ENCODE measurements at regions not wholly inside any gene's neighbourhood (a gene's known extent, or its start where the extent isn't known, plus 50 kb on each side); places are given as distances from the start of the nearest gene placed in this dataset.
A peak's percentile ranks its signal among the peaks of the same experiment; 100 is the strongest.

DNA sequence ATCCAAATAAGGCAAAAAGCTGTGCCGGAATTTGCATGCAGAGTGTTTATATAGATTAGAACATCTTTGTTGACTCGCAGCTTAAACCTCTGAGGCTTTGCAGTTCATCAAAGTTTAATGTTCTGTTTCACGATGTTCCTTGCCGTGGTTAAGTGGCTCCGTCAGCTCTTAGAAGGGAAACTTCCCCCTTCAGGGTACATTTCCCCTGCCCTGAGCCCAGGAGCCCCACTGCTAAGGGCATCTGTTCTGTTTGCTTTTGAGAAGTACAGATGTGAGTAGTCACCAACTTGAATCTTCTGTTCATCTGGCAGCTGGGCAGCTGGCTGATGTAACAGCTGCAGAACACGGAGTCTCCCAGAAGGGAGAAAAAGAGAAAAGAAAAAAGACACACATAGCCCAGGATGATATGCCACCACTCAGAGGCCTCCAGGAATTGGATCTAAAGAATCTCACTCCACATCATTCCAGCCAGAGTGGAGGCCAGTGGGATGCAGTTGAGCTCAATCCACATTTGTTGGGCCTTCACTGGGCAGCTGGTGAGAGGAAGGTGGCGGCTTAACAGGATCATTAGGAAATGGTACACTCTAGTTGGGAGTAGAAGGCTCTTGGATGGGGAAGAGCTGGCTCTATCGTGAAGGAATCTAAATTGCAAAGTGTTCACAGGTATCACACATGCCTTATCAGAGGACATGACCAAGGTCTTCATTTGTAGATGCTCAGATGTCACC lies 178.7 kb upstream of the RBPJ start:
- peak in 1 of 2 experiments; percentile 18 for DNase-seq

DNA sequence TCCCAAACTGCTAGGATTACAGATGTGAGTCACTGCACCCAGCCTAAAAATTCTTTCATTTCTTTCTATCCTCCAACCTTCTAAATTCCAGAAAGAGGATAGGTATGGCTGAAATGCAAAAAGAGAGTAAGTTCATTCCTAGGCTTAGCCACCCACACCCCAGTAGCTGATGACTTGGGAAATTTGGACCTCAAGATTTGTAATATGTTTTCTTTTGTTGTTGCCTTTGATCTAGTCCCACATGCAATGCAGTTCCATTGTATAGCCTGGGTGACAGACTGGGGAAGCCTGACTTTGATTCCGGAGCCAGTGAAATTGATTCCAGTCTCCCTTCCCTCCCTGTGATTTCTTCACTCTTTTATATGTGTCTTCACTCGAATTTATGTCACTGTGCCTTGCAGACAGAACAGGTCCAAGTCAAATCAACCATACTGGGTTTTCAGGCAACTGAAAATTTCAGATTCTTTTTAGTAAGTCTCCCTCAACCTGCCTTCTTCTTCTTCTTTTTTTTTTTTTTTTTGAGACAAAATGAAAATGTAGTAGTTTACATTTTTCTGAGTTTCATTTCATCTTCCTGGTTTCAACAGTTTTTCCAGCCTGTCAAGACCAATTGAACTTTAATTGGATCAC lies 176.2 kb upstream of the RBPJ start:
- DNase-seq, result no peak

DNA sequence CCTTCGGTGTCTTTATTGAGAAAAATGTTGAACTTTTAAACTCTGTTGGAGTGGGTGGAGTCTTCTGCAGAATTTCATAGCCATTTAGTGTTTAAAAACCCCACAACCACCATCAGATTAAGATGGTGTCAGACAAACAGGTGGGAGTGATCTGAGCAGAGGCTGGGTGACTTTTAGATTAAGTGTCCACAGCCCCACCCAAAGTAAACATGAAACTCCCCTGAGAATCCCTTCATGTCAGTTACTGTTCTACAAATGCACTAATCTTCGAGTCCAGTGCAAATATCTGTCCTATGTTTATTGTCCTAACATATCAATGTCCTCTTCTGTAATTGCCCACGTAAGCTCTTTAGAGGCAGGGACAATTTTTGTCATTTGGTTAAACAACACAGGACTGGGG lies 175.6 kb upstream of the RBPJ start:
- peak in 1 of 2 experiments; percentile 3 for DNase-seq

DNA sequence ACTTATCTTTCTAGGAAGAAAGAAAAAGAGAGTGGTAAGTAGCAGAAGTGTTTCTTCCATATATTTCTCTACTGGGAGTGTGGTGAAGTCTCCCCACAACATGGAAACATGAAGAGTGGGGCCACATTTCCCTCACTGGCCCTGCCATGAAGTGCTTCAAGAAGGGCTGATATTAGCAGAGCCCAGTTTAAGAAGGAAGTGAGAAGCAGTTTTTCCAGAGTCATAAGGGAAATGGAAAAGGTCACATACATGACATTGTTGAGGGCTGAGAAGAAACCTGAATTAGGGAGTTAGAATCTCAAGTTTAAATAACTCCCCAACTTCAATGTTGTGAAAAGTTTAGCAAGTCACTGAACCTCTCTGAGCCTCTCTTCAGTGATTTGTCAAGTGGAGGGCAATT lies 171.9 kb upstream of the RBPJ start:
- no peak for DNase-seq

DNA sequence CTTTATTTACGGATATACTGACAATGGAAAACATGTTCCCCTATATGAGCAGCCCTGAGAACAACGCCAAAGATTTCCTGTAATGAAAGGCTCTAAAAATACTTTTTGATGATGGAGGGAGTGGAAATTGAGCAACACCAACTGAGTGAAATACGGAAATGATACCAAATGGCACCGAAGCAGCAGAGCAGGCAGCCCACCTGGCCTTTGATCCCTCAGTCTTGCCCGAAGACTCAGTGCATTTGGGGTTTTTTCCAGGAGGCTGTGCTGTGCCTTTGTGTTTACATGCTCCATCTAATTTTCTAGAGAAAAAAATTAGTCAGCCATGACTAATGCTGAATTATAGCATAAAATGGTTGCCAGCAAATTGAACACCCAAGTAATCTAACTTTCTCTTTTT lies 169.9 kb upstream of the RBPJ start:
- no peak for DNase-seq

DNA sequence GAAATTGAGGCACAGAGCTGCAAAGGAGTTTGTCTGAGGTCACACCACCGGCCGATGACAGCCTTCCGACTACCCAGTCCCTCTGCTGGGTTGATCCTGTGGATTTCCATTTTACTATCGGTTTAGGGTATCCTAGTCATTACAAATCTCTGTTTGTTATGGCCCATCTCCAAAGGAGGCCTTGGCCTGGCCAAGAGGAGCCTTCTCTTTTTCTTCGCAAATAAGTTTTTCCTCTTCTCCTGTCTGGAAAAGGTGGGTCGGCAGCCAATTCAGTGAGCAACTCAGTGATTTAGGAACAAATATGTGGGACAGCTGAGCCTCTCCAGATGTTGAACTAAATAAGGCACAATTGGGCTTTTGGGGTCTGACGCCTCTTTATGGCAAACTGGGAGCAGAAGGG lies 169.2 kb upstream of the RBPJ start:
- no peak for DNase-seq

DNA sequence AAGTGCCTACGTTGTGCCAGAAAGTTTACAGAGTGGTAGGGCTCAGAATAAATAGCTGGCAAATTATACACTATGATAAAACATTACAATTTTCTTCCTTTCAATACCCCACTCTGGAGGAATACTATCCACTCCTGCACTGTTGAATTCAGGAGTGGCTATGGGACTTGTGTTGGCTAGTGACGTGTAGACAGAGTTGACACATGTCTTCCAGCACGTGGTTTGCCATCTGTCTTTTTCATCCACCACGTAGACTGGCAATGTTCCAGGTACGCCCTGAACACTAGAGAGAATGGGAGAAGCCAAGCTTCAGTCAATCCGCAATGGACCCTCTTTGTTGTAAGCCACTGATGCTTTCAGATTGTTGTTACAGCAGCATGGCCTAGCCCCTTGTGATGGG lies 168.8 kb upstream of the RBPJ start:
- DNase-seq, result peak; percentile 43 to 85

DNA sequence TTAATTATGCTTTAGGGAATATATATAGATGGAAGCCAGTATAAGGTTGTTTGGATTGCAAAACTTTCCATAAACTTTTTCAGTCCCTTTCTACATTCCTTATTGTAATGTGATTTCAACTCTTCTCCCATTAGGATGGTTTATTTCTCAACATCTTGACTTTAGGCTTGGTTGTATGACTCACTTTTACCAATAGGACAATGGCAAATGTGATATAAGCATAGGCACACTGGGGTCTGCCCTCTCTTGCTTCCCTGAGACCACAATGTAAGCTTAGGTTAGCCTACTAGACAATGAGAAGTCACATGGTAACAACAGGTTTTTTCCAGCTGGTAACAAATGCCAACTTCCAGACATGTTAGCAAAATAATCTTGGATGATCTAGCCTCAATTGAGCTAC lies 163.3 kb upstream of the RBPJ start:
- DNase-seq, result no peak

DNA sequence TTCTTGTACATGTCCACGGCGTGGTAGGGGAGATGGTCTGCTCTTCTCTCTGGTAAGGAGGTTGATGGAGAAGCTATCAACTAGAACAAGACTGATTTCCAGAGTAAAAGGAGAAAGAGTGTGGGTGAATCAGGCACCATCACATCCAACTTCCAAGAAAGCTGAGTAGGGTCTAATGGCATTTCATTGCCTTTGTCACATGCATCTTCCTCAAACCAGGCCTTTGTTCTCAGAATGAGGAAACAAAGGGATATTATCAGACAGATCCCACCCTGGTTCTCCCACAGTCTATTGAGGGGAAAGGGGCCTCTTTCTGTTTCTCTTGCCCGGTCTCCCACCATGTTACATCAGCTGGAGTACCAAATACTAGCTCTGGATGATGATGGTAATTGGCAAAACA lies 160.2 kb upstream of the RBPJ start:
- no peak for DNase-seq

DNA sequence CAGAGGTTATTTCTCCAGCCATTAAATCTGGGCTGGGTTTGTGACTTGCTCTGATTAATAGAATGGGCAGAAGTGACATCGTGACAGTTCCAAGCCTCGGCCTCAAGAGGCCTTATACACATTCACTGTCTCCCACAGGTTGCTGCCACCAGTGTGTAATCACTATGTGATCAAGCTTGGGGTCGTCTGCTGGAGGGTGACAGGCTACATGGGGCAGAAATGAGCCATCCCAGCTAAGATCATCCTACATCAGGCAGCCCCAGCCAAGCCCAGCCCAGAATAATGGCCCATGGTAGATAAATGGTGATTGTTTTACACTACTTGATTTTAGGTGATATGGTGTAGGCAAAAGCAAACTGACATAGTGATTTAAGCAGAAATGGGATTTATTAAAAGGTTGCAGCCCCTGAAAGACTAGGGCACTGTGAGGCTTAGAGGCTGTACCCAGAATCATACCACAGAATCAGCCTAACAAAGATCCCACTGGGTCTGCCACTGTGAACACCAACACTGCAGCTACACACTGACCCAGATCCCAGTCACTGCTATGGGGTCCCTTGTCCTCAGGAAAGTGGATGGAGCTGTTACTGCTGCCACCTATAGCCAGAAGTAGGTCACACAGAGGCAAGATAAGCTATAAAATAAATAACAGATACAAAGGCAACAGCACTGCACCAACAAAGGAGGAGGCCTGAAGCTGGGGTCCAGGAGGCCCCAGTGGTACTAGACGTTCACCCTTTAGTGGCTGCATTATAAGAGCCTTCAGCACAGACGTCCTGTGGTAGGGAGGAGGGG lies 159.6 kb upstream of the RBPJ start:
- peak in 1 of 2 experiments; percentile 46 for DNase-seq

DNA sequence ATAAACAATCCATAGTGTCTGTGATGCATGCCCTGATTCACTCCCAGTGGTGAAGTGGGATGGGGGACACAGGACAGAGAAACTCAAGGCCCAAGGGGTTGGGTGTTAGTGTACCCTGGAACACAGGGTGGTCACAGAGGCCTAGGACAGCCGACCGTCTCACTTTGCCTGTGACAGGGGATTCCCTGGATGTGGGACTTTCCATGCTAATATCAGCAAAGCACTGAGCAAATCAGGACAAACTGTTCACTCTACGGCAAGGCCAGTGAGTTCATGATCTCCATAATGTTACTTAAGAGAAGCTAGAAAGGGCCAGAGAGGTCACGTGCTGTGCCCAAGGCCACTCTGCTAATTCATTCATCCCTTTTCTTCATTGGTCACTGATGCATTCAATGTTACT lies 158.7 kb upstream of the RBPJ start:
- DNase-seq, result no peak

DNA sequence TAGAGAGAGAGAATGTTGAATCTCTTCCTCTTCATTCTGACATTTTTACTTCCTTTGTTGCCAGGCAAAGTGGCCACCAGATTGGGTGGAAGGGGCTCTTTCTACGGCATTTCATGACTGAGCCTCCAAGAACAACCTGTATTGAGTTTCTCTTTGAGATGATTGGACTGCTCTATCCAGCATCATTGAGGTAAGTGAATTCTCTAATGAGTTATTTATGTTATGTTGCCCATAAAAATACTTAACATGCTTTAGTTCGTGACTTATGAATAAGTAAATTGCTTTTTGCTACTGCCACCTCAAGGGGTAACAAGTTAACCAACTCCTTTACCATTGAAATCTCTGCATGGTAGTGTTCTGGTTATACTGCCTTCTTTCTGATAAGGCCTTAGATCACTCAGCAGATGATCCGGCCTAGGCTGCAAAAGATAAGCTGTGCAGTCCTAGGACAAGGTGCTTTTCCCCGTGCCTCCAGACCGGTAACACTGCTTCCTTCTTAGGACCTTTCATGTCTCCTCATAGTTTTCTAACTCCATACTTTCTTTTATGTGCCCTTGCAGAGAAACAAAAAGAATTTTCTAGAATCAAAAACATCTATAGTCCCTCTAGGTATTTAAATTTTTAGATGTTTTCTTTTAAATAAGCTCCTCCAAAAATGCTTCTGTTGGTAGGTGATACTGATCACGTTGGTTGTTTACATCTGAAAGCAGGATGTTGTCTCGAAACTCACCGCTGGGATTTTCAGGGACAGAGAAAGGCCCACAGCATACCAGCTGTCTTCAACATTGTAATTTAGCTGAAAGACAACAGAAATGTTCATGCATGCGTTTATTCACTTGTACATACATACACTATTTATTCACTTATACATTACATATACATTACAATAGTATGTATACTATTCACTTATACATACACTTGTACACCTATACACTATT lies 157.1 kb upstream of the RBPJ start:
- no peak for DNase-seq

DNA sequence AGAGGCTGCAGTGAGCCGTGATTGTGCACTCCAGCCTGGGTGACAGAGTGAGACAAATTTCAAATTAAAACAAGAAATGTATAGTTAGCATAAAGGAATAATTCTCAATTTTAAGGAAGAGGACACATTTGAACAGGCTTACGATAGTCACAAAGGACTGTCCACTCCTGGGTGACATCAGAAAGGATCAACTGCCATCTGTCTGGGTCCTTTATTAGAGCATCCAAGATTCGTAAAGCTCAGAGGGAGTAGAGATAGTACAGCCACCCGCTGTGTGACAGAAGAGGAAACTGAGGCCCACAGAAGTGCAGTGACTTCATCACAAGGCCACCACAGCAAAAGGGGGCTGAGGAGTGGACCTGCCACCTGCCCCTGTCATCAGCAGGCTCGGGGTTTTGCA lies 149.3 kb upstream of the RBPJ start:
- peak in 1 of 2 experiments; percentile 16 for DNase-seq

DNA sequence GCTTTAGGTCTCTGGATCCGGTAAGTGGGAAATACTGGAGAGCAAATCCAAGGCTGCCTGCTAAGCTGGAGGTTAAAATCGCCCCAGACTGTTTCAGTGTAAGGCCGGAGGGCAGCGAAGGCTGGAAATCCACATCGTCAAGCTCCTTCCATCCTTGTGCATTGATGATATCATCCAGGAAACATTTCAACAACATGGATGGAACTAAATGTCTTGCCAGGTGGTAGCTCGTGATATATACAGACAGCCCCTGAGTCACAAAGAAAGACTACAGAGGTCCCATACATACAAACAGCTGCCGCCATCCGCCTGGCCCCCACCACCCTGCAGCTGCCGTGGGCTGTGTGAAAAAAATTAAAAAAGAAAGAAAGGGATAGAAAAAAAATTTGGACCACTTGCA lies 148.9 kb upstream of the RBPJ start:
- DNase-seq, result peak in 1 of 2 experiments; percentile 26

DNA sequence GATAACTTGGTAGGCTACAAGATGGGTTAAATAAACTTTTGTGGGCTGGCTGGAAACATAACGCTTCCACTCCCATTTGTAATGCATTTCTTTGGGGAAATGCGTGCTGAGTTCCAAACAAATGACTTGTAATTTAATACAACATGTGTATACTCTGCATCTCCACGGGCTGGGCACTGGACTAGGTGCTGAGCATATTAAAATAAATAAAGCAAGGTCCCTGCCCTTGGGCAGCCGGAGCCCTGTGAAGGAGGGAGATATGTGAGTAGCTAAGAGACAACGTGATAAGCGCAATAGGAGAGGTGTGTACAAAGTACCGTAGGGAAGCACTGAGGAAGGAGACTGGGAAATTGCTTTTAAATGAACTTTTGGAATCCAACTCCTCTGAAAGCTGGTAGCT lies 147.2 kb upstream of the RBPJ start:
- no peak for DNase-seq

DNA sequence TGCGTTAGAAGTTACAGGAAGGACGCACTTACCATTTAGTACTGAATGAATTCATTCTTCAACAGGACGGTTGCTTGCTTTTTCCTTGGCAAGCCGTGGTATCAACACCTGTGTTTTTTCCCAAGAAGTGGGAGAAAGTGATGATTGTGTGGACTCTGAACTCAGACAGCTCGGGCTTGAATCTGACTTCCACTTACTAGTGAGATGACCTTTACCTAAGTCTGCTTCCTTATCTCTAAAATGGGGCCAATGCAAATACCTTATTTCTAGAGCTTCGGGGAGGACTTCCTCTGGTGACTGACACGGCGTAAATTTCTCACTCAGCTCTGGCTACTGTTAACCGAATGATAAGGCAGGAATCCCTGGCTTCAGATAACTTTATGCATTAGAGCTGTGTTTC lies 146.8 kb upstream of the RBPJ start:
- no peak for DNase-seq

DNA sequence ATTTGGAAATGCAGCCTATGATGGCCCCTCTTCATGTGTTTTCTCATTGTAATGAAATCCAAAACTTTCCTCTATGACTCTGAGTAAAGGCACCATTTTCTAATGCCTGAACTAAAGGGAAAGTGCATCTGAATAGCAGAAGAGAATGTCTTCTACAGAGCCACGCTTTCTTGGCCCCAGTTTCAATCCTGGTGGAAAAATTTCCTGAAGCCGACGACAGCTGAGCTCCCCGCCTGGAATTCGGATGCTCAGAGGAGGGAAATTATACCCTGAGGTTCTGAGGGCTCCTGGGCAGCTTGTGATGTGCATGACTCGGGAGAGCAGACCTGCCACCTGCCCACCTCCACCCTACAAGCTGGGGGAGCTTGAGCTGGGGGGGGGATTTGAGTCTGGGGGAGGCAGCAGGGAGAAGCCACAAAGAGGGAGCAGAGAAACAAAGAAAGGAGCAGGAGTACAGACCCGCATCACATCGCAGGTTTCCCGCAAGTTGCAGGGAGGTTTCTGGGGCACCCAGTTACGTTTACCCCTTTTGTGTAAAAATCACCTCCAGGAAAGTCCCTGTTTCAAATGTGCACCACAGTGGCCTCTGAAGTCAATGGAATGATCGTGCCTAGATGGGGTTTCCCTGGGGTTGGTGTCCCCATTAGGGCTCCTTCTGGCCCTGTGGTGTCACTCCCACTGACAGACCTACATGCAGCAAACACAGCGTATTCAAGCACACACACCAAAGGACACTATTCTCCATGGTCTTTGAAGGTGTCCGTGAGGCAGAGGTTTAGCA lies 145.6 kb upstream of the RBPJ start:
- DNase-seq, result no peak

DNA sequence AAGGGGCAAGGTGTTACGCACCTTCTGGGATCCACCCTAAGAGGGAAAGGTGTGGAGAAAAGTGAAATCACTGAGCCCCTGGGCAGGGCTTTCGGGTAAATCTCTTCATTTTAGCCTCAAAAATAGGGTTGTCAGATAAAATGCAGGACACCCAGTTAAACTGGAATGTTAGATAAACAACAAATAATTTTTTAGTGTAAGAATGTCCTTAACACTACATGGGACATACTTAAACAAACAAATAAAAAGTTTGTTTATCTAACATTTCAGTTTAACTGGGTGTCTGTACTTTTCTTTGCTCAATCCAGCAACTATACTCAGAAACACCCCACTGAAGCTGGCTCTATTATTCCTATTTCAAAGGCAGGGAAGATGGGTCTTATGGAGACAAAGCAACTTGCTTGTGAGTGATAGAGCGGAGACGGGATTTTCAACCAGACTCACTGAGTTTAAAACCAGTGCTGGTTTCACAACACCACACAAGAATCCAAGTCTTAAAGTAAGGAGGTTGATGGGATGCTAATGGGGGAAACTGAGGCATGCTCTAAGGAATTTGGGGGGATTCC lies 144.8 kb upstream of the RBPJ start:
- DNase-seq, result no peak

DNA sequence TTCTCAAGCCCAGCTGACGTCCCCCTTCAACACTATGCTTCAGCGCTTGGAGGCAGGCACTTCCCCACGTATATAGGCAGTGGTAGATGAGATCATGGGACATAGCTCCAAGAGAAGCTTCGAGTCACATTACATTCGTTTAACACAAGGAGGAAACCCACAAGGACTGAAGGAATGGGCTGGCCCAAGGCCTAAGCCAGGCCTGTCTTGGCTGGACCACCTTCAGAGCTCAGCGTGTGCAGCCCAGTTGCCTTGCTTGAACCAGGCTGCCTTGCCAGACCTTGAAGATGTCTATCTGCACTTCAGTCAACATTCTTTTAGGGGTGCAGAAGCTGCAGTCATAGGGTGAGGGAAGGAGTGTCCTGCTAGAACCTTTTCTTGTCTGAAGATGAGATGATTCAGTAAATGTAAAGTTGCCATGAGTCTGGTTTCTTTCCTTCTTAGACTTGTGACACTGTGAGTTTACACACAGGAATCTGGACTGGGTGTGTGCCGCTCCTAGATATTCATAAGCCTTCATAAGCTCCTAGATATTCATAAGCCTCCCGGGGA lies 144.1 kb upstream of the RBPJ start:
- DNase-seq, result no peak

DNA sequence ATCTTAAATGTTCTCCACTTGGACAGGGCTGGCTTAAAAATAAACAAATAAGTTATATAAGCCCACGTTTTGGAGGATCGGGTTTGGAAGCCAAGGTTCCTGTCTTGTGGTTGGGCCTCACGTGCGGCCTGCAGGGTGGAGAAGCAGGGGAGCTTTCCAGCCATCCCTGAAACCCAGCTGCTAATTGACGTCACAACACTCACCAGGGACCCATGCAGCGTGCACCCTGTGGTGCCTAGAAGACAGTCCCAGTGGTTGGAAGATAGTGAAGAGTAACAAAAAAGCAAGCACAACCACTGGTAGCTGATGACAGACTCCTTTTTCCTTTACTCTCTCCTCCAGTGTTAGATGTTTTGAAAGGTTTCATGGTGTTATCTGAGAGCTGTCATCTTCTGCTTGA lies 142.0 kb upstream of the RBPJ start:
- no peak for DNase-seq

DNA sequence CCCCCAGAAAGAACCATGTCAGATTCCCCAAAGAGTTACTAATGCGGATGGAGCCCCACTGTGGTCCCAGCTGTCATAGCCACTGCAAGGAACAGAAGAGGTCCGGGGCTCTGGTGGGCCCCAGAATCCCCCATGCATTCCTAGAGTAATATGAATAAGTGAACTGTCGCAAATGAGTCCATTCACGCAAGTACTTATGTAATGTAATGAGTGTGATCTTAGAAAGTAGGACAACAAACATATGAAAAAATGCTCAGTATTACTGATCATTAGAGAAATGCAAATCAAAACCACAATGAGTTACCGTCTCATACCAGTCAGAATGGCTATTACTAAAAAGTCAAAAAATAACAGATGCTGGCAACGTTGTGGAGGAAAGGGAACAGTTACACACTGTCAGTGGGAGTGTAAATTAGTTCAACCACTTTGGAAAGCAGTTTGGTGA lies 141.5 kb upstream of the RBPJ start:
- DNase-seq, result no peak
